ENCODE measurements at regions not wholly inside any gene's neighbourhood (a gene's known extent, or its start where the extent isn't known, plus 50 kb on each side); places are given as distances from the start of the nearest gene placed in this dataset.

- peaks cover 11% of the 10 kb centered on the region for H3K4me1 Mint-ChIP-seq
- no peaks in the 10 kb centered on the region for H3K27me3 Mint-ChIP-seq (ENCODE audit: low read depth)
- ChIA-PET POLR2A (no interaction called here), CTCF (no interaction called here)
- DNase-seq (ENCODE audit: low spot score): no peak
- no peaks in the 10 kb centered on the region for H3K9me3 Mint-ChIP-seq
- TF ChIP-seq USF2 (CRISPR knock-in tag; IDR thresholded peaks at IDR 0.05): no peak
- TF ChIP-seq PREB (CRISPR knock-in tag; IDR thresholded peaks at IDR 0.05; ENCODE audit: borderline replicate concordance): no peak
- TF ChIP-seq, protein P1, sequence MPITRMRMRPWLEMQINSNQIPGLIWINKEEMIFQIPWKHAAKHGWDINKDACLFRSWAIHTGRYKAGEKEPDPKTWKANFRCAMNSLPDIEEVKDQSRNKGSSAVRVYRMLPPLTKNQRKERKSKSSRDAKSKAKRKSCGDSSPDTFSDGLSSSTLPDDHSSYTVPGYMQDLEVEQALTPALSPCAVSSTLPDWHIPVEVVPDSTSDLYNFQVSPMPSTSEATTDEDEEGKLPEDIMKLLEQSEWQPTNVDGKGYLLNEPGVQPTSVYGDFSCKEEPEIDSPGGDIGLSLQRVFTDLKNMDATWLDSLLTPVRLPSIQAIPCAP (CRISPR knock-in tag; IDR thresholded peaks at IDR 0.05): no peak
- TF ChIP-seq ZNF317 (CRISPR knock-in tag; IDR thresholded peaks at IDR 0.05; ENCODE audit: borderline replicate concordance, low read depth): no peak
- no peak for TF ChIP-seq HMGA2 (CRISPR knock-in tag; IDR thresholded peaks at IDR 0.05)
- TF ChIP-seq, protein P2, sequence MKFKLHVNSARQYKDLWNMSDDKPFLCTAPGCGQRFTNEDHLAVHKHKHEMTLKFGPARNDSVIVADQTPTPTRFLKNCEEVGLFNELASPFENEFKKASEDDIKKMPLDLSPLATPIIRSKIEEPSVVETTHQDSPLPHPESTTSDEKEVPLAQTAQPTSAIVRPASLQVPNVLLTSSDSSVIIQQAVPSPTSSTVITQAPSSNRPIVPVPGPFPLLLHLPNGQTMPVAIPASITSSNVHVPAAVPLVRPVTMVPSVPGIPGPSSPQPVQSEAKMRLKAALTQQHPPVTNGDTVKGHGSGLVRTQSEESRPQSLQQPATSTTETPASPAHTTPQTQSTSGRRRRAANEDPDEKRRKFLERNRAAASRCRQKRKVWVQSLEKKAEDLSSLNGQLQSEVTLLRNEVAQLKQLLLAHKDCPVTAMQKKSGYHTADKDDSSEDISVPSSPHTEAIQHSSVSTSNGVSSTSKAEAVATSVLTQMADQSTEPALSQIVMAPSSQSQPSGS (CRISPR knock-in tag; IDR thresholded peaks at IDR 0.05; ENCODE audit: borderline replicate concordance, low read depth): no peak
- TF ChIP-seq TEAD4 (CRISPR knock-in tag; IDR thresholded peaks at IDR 0.05): no peak
- no peak for TF ChIP-seq TCF7 (CRISPR knock-in tag; IDR thresholded peaks at IDR 0.05; ENCODE audit: low read depth)
- no peak for TF ChIP-seq EMX1 (CRISPR knock-in tag; IDR thresholded peaks at IDR 0.05)
- TF ChIP-seq CDX4 (CRISPR knock-in tag; IDR thresholded peaks at IDR 0.05; ENCODE audit: borderline replicate concordance): no peak
- TF ChIP-seq, protein P3, sequence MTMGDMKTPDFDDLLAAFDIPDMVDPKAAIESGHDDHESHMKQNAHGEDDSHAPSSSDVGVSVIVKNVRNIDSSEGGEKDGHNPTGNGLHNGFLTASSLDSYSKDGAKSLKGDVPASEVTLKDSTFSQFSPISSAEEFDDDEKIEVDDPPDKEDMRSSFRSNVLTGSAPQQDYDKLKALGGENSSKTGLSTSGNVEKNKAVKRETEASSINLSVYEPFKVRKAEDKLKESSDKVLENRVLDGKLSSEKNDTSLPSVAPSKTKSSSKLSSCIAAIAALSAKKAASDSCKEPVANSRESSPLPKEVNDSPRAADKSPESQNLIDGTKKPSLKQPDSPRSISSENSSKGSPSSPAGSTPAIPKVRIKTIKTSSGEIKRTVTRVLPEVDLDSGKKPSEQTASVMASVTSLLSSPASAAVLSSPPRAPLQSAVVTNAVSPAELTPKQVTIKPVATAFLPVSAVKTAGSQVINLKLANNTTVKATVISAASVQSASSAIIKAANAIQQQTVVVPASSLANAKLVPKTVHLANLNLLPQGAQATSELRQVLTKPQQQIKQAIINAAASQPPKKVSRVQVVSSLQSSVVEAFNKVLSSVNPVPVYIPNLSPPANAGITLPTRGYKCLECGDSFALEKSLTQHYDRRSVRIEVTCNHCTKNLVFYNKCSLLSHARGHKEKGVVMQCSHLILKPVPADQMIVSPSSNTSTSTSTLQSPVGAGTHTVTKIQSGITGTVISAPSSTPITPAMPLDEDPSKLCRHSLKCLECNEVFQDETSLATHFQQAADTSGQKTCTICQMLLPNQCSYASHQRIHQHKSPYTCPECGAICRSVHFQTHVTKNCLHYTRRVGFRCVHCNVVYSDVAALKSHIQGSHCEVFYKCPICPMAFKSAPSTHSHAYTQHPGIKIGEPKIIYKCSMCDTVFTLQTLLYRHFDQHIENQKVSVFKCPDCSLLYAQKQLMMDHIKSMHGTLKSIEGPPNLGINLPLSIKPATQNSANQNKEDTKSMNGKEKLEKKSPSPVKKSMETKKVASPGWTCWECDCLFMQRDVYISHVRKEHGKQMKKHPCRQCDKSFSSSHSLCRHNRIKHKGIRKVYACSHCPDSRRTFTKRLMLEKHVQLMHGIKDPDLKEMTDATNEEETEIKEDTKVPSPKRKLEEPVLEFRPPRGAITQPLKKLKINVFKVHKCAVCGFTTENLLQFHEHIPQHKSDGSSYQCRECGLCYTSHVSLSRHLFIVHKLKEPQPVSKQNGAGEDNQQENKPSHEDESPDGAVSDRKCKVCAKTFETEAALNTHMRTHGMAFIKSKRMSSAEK (CRISPR knock-in tag; IDR thresholded peaks at IDR 0.05; ENCODE audit: borderline replicate concordance): no peak
- TF ChIP-seq, protein P4, sequence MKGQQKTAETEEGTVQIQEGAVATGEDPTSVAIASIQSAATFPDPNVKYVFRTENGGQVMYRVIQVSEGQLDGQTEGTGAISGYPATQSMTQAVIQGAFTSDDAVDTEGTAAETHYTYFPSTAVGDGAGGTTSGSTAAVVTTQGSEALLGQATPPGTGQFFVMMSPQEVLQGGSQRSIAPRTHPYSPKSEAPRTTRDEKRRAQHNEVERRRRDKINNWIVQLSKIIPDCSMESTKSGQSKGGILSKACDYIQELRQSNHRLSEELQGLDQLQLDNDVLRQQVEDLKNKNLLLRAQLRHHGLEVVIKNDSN (CRISPR knock-in tag; IDR thresholded peaks at IDR 0.05): no peak
- no peak for TF ChIP-seq ATF1 (CRISPR knock-in tag; IDR thresholded peaks at IDR 0.05)
- no peak for TF ChIP-seq FOXK1 (CRISPR knock-in tag; IDR thresholded peaks at IDR 0.05)
- TF ChIP-seq RELA (CRISPR knock-in tag; IDR thresholded peaks at IDR 0.05; ENCODE audit: borderline replicate concordance): no peak
- no peak for TF ChIP-seq E2F5 (CRISPR knock-in tag; IDR thresholded peaks at IDR 0.05)
- TF ChIP-seq E2F1 (CRISPR knock-in tag; IDR thresholded peaks at IDR 0.05): no peak
- no peak for TF ChIP-seq OVOL2 (CRISPR knock-in tag; IDR thresholded peaks at IDR 0.05; ENCODE audit: borderline replicate concordance)
- ATAC-seq: no peak
- no peak overlapping the region for H3K27ac Mint-ChIP-seq
- no peak overlapping the region for H3K4me3 Mint-ChIP-seq
- H3K36me3 Mint-ChIP-seq: no peaks in the 10 kb centered on the region
Measured at GRCh38 chr13:55214841-55215345, 1925.8 kb upstream of the PRR20A start.
